ENCODE measurements at regions not wholly inside any gene's neighbourhood (a gene's known extent, or its start where the extent isn't known, plus 50 kb on each side); places are given as distances from the start of the nearest gene placed in this dataset.

DNA sequence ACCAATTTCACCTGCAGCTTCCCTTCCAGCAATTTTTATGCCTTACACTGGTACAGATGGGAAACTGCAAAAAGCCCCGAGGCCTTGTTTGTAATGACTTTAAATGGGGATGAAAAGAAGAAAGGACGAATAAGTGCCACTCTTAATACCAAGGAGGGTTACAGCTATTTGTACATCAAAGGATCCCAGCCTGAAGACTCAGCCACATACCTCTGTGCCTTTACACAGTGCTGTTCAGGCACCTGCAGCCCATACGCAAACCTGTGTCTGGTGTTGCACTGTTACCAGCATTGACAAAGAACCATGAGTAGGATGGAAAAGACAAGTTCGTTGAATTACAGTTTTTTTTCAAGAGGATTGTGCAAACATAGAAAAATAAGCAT, 432.0 kb upstream of the OR4E1 start:
- TF ChIP-seq, protein P1, sequence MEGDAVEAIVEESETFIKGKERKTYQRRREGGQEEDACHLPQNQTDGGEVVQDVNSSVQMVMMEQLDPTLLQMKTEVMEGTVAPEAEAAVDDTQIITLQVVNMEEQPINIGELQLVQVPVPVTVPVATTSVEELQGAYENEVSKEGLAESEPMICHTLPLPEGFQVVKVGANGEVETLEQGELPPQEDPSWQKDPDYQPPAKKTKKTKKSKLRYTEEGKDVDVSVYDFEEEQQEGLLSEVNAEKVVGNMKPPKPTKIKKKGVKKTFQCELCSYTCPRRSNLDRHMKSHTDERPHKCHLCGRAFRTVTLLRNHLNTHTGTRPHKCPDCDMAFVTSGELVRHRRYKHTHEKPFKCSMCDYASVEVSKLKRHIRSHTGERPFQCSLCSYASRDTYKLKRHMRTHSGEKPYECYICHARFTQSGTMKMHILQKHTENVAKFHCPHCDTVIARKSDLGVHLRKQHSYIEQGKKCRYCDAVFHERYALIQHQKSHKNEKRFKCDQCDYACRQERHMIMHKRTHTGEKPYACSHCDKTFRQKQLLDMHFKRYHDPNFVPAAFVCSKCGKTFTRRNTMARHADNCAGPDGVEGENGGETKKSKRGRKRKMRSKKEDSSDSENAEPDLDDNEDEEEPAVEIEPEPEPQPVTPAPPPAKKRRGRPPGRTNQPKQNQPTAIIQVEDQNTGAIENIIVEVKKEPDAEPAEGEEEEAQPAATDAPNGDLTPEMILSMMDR (IDR thresholded peaks at IDR 0.05; ENCODE audit: low read depth, low read length, missing input control): no peak
- TF ChIP-seq, protein P2, sequence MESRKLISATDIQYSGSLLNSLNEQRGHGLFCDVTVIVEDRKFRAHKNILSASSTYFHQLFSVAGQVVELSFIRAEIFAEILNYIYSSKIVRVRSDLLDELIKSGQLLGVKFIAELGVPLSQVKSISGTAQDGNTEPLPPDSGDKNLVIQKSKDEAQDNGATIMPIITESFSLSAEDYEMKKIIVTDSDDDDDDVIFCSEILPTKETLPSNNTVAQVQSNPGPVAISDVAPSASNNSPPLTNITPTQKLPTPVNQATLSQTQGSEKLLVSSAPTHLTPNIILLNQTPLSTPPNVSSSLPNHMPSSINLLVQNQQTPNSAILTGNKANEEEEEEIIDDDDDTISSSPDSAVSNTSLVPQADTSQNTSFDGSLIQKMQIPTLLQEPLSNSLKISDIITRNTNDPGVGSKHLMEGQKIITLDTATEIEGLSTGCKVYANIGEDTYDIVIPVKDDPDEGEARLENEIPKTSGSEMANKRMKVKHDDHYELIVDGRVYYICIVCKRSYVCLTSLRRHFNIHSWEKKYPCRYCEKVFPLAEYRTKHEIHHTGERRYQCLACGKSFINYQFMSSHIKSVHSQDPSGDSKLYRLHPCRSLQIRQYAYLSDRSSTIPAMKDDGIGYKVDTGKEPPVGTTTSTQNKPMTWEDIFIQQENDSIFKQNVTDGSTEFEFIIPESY (IDR thresholded peaks at IDR 0.05): no peak
- TF ChIP-seq, protein P3, sequence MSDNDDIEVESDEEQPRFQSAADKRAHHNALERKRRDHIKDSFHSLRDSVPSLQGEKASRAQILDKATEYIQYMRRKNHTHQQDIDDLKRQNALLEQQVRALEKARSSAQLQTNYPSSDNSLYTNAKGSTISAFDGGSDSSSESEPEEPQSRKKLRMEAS (IDR thresholded peaks at IDR 0.05): no peak
- TF ChIP-seq, protein P4, sequence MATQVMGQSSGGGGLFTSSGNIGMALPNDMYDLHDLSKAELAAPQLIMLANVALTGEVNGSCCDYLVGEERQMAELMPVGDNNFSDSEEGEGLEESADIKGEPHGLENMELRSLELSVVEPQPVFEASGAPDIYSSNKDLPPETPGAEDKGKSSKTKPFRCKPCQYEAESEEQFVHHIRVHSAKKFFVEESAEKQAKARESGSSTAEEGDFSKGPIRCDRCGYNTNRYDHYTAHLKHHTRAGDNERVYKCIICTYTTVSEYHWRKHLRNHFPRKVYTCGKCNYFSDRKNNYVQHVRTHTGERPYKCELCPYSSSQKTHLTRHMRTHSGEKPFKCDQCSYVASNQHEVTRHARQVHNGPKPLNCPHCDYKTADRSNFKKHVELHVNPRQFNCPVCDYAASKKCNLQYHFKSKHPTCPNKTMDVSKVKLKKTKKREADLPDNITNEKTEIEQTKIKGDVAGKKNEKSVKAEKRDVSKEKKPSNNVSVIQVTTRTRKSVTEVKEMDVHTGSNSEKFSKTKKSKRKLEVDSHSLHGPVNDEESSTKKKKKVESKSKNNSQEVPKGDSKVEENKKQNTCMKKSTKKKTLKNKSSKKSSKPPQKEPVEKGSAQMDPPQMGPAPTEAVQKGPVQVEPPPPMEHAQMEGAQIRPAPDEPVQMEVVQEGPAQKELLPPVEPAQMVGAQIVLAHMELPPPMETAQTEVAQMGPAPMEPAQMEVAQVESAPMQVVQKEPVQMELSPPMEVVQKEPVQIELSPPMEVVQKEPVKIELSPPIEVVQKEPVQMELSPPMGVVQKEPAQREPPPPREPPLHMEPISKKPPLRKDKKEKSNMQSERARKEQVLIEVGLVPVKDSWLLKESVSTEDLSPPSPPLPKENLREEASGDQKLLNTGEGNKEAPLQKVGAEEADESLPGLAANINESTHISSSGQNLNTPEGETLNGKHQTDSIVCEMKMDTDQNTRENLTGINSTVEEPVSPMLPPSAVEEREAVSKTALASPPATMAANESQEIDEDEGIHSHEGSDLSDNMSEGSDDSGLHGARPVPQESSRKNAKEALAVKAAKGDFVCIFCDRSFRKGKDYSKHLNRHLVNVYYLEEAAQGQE (IDR thresholded peaks at IDR 0.05): no peak
- TF ChIP-seq JUND (IDR thresholded peaks at IDR 0.05) (no peak), RXRA (IDR thresholded peaks at IDR 0.05) (no peak), YY1 (IDR thresholded peaks at IDR 0.05) (no peak), RAD21 (IDR thresholded peaks at IDR 0.05) (no peak), SP1 (IDR thresholded peaks at IDR 0.05) (no peak), TAF1 (conservative IDR thresholded peaks at IDR 0.05) (no peak), EGR1 (IDR thresholded peaks at IDR 0.05; ENCODE audit: low read depth in 2 of 2) (no peak), NR2F2 (IDR thresholded peaks at IDR 0.05) (no peak)
- TF ChIP-seq, protein P5, sequence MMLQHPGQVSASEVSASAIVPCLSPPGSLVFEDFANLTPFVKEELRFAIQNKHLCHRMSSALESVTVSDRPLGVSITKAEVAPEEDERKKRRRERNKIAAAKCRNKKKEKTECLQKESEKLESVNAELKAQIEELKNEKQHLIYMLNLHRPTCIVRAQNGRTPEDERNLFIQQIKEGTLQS (IDR thresholded peaks at IDR 0.05): no peak

Data from liver (tissue), 3 donors.